AG04450 (cell line): ENCODE measurements at regions not wholly inside any gene's neighbourhood (a gene's known extent, or its start where the extent isn't known, plus 50 kb on each side); places are given as distances from the start of the nearest gene placed in this dataset.

ENCODE experiments used
- CTCF ChIA-PET: fragments of 300-600, 350-600 bp; formaldehyde crosslinking; extraction: SDS; loops from one replicate; lab custom pipeline; 2022; ENCODE audit warnings: antibody characterized with exemption, inconsistent platforms; lab: Charles Lee
- POLR2A ChIA-PET: fragments of 350-600 bp; formaldehyde crosslinking; extraction: SDS; loops from one replicate; lab custom pipeline; 2021; ENCODE audit warnings: antibody characterized with exemption, inconsistent platforms; lab: Yijun Ruan, JAX
- DNase-seq: peaks from one replicate; pipeline ENCODE4 v3.0.0-alpha.2; 2011; ENCODE audit warnings: low read depth, low spot score
- H3K27ac ChIP-seq: one replicate; pipeline ENCODE4 v1.5.1; 2012; ENCODE audit warnings: low read depth, low read length, control low read depth
- H3K27me3 ChIP-seq: one replicate; pipeline ENCODE4 v1.6.0; 2012; ENCODE audit warnings: low read length; ENCODE audit not compliant: control insufficient read depth, insufficient read depth
- H3K4me3 ChIP-seq: 2 replicates; pipeline ENCODE4 v1.5.1; 2011; ENCODE audit warnings: mild to moderate bottlenecking, low read depth, low read length, control low read depth
- H3K9me3 ChIP-seq: 2 replicates; pipeline ENCODE4 v1.5.1; 2012; ENCODE audit warnings: low read length; ENCODE audit not compliant: control insufficient read depth, insufficient read depth
- TF ChIP-seq, protein P1 (sequence below): IDR thresholded peaks from 2 replicates; pipeline ENCODE4 v1.5.1; 2011; ENCODE audit warnings: low read depth, low read length, control low read depth, inconsistent platforms

DNA sequence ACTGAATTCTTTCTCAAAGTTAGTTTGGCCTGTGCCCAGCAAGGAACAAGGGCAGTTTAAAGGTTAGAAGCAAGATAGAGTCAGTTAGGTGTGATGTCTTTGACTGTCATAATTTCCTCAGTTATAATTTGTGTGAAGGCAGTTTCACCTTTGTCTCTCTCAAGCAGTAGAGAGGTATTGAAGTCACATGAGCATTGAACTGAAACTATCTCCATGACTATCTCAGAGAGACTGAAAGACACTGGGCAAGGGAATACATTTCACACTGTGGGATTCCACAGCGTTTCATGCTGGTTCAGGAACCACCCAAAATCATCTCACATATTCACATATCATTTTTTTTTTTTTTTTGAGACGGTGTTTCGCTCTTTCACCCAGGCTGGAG lies 366.1 kb downstream of the PREX1 start:
- ChIA-PET CTCF (no interaction called here), POLR2A (no interaction called here)
- no peak overlapping the region for H3K27ac ChIP-seq
- no peak for DNase-seq
- no peaks in the 10 kb centered on the region for H3K9me3 ChIP-seq
- peaks cover 9% of the 10 kb centered on the region for H3K27me3 ChIP-seq
- TF ChIP-seq, protein P1, sequence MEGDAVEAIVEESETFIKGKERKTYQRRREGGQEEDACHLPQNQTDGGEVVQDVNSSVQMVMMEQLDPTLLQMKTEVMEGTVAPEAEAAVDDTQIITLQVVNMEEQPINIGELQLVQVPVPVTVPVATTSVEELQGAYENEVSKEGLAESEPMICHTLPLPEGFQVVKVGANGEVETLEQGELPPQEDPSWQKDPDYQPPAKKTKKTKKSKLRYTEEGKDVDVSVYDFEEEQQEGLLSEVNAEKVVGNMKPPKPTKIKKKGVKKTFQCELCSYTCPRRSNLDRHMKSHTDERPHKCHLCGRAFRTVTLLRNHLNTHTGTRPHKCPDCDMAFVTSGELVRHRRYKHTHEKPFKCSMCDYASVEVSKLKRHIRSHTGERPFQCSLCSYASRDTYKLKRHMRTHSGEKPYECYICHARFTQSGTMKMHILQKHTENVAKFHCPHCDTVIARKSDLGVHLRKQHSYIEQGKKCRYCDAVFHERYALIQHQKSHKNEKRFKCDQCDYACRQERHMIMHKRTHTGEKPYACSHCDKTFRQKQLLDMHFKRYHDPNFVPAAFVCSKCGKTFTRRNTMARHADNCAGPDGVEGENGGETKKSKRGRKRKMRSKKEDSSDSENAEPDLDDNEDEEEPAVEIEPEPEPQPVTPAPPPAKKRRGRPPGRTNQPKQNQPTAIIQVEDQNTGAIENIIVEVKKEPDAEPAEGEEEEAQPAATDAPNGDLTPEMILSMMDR, result no peak
- no peak overlapping the region for H3K4me3 ChIP-seq

DNA sequence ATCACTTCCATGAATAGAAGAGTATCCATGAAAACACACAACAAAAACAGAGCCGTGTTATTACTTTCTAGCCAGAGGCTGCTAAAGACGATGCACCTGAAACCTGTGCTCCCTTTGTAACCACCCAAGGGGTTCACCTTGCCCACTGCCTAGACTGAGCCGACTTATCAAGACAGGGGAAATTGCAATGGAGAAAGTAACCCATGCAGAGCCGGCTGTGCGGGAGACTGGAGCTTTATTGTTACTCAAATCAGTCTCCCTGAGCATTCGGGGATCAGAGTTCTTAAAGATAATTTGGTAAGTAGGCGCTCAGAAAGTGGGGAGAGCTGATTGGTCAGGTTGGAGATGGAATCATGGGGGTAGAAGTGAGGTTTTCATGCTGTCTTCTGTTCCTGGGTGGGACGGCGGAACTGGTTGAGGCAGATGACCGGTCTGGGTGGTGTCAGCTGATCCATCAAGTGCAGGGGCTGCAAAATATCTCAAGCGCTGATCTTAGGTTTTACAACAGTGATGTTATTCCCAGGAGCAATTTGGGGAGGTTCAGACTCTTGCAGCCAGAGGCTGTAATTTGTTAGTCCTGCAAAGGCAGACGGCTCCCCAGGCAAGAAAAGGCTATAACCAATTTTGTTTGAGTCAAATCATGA lies 366.6 kb downstream of the PREX1 start:
- ChIA-PET POLR2A (no interaction called here), CTCF (no interaction called here)
- no peaks in the 10 kb centered on the region for H3K9me3 ChIP-seq
- H3K27me3 ChIP-seq, result peaks cover 9% of the 10 kb centered on the region
- H3K27ac ChIP-seq, result no peak overlapping the region
- TF ChIP-seq, protein P1, result no peak
- no peak for DNase-seq
- no peak overlapping the region for H3K4me3 ChIP-seq

DNA sequence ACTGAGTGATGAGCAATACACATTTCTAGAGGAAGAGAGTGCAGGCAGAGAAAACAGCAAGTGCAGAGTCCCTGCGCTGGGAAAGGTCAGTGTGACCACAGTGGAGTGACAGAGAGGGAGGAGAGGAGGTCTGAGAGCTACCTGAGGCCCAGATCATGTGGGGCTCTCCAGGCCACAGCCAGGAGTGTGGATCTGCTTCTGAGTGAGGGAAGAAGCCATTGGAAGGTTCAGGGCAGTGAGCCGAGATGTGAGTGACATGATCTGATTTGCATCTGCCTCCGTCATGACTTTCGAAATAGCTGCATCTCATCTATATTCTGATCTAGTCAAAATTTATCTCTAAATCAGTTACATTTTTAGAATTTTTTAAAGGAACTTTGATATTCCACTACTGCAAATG lies 367.1 kb downstream of the PREX1 start:
- ChIA-PET CTCF (no interaction called here), POLR2A (no interaction called here)
- no peak overlapping the region for H3K4me3 ChIP-seq
- no peak overlapping the region for H3K27ac ChIP-seq
- H3K9me3 ChIP-seq, result no peaks in the 10 kb centered on the region
- TF ChIP-seq, protein P1, result no peak
- no peak for DNase-seq
- H3K27me3 ChIP-seq, result peaks cover 9% of the 10 kb centered on the region

DNA sequence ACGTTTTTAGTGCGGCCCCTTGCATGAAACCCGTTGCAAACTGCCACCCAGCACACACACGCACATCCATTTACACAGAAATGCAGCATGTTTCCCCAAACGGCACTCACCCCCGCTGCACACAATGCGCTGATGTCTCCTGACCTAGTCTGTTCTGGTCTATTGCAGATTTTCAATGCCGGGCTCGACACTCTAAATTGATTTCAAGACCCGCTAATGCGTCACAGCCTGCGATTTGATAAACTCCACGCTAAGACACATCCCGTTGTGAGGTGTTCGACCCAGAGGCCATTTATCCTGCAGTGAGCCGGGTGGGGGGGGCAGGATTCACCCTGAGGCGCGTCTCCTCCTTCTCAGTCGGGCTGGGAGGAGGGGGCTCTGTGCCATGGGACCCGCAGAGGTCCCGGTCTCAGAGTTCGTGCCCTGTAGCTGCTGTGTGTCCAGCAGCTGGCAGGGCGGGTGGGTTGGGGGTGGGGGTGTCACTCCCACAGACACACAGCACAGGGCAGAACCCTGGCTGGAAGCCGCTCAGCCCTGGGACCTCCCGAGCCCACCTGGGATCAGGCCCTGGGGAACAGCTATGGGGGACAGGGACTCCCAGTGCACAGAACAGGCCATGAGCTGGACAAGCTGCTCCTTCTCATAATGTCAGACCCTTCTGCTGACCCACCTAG lies 367.9 kb downstream of the PREX1 start:
- TF ChIP-seq, protein P1, result no peak
- DNase-seq, result no peak
- H3K27ac ChIP-seq, result no peak overlapping the region
- ChIA-PET POLR2A (no interaction called here), CTCF (no interaction called here)
- H3K27me3 ChIP-seq, result peaks cover 9% of the 10 kb centered on the region
- no peaks in the 10 kb centered on the region for H3K9me3 ChIP-seq
- H3K4me3 ChIP-seq, result no peak overlapping the region

DNA sequence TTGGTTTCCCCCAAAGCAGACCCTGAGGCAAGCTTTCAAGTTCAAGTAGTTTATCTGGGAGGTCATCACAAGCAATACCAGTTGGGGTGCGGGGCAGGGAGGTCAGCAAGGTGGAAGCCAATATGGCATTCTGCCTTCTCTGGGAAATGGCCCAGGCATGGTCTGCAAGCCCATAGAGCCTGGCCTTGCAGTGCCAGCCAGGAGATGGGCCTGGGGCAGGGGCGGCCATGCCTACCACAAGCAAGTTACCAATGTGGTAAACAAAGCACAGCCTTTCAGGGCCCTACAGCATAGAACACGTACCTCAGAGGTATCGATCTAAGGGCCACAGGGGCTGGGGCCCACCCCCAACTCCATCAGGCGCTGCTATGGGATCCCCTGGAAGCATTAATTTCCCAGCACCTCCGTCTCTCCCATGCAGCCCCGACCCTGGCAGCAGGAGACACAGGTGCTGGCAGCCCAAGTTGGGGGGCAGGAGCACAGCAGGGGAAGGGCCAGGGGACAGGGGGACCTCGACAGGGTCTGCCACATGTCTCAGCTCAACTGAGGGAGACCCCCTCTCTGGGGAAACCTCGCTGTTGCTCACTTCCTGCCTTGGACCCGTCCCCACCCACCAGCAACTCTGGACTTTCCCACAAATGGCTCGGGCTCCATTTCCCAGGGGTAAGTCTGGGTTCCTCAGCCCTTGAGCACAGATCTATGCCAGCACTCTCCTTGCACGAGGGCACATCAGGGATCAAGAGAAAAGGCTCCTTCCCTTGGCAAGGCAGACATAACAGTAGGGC lies 369.0 kb downstream of the PREX1 start:
- Histone ChIP-seq H3K9me3 (no peaks in the 10 kb centered on the region), H3K4me3 (no peak overlapping the region), H3K27me3 (peaks cover 9% of the 10 kb centered on the region), H3K27ac (no peak overlapping the region)
- POLR2A ChIA-PET, result no interaction called here
- no peak for DNase-seq
- TF ChIP-seq, protein P1, result no peak
- CTCF ChIA-PET, result no interaction called here
